H54 (cell line): ENCODE measurements at regions not wholly inside any gene's neighbourhood (a gene's known extent, or its start where the extent isn't known, plus 50 kb on each side); places are given as distances from the start of the nearest gene placed in this dataset.
A peak's percentile ranks its signal among the peaks of the same experiment; 100 is the strongest.

ENCODE experiments used
- DNase-seq: peaks from one replicate; pipeline ENCODE4 v3.0.0; 2011; ENCODE audit warnings: low spot score, mixed read lengths; ENCODE audit not compliant: insufficient read length
- FAIRE-seq: peaks from 3 replicates; lab custom pipeline; 2011; peaks lifted over from hg19 to GRCh38; lab: Jason Lieb, UNC
- POLR2A ChIP-seq: IDR thresholded peaks from 2 replicates; pipeline ENCODE4 v1.6.1; 2011; ENCODE audit warnings: low read depth, mild to moderate bottlenecking, low read length

GRCh38 chr3:105085506-105085905 is 281.2 kb upstream of the ALCAM start:
- FAIRE-seq (no peak), DNase-seq (no peak)
- no peak for TF ChIP-seq POLR2A

DNA sequence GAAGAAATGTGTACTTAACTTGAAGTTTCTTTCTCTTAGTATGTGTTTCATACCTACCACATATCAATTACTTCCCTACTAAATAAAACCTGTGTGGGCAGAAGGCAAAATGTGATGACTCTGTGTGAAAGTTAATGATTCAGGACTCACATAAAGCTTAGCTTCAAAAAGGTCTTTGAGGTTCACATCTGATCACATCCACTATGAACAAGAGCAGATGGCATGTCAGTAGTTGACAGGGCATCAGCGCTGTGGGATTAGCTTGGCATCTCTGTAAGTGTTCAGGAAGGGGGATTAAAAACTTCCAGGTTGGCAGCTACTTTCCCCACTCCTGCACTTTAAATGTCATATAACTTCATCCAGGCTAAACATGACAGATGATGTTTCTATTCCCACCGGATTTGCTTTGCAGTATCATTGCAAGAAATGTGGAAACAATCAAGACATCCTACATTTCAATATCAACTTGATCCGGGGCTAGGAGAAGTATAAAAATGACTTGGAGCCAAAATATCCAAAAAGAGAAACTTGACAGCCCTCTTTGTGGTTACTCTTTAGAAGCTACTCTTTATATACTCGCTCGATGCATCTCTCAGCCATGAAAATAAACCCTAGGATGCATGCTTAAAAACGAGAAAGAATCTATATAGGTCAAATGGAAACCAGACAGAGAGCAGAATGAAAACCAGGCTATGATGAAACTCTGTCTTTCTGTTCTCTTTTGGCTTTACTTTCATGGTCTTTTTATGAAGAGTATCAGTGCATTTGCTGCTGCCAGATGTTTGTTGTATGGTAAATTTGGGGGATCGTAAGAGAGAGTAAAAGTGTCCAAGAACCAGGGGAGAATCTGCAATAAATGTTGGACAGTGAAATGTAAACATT is 273.1 kb upstream of the ALCAM start:
- no peak for DNase-seq
- FAIRE-seq = no peak
- no peak for TF ChIP-seq POLR2A

DNA sequence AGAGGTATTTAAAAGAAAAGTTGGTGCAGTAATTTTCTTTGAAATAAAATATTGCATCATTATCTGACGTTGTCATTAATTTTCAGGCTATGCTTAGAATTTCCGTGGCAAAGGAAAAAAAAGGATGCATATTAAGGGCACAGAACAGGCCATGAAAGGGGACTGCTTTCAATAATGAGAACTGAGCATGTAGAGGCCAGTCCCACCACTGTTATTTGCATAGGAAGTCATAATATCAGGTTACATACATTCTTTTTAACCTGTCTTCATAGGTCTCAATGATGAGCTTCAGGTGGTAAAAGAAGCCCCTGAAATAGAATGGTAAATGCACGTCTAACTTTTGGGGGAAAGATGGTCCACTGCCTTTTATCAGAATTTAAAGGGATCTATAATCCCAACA is 272.1 kb upstream of the ALCAM start:
- DNase-seq (no peak), FAIRE-seq (no peak)
- no peak for TF ChIP-seq POLR2A

DNA sequence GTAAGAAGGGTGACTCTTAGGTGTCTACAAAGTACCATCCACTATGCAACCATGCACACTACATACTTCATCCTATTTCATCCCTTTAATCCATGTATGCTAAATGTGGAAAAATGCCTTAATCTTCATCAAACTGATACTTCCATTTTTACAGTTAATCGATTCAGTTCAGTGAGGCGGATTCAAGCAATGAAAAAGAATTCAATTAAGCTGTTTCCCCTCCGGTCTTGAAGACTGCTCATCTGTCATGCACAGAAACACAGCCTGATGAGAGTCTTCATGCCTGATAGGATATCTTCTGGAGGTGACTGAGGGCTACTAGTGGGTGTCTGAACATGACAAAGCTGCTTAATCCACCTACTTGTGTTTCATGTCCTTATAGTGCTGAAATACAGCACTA is 270.6 kb upstream of the ALCAM start:
- no peak for TF ChIP-seq POLR2A
- no peak for DNase-seq
- no peak for FAIRE-seq

DNA sequence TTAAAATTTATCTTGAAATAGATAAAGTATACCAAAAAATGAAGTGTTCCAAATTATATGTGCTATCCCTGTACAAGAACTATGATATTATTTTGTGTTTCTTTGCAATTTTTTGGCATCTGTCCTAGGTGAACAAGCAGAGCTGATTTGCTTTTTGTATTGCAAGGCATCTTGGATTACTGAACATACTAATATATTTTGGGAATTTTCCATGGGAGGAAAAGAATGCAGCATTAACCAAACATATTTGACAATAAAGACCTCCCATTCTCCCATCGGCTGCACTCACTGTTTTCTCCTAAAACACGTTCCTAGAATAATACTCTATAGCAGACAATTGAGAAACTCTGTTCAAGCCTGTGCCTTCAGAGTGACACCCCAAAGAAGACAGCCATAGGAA is 265.1 kb upstream of the ALCAM start:
- TF ChIP-seq POLR2A = no peak
- DNase-seq (no peak), FAIRE-seq (no peak)

DNA sequence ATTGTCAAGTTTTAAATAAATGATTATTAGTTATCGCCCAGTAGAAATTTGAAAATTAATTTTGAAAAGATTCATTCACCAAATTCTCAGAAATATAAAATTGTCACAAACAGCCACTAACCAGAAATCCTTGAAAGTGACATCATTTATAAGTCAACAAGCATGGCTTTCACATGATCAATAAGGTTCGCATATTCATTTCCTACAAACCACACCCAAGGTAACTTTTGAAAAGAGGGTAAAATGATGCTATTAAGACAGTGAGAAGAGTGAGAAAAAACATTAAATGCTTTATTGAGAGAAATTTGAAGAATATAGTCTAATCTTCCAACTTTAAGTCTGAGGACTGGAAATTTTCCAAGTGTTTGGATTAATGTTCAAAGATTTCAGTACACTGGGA is 263.6 kb upstream of the ALCAM start:
- DNase-seq (no peak), FAIRE-seq (no peak)
- TF ChIP-seq POLR2A = no peak

DNA sequence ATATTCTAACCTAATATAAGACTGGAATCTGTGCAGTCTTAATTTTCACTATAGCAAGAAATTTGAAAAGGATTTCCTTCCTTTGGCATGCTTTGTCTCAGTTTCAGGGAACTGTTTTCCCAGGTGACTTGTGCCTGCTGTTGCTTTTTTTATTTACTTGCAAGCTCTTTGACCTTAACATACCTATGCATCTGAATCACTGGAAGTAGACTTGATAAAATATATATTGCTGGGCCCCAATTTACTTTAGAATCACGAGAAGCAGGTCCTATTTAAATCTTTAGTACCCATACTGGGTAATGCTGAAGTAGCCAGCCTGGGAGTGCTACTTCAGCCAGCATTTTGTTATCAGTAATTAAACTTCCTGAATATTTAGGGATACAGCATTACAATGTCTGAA is 257.9 kb upstream of the ALCAM start:
- DNase-seq (no peak), FAIRE-seq (no peak)
- no peak for TF ChIP-seq POLR2A

- no peak for DNase-seq
- no peak for TF ChIP-seq POLR2A
- no peak for FAIRE-seq
Observed at GRCh38 chr3:105118905-105119304, 247.8 kb upstream of the ALCAM start.

- TF ChIP-seq POLR2A = no peak
- FAIRE-seq (no peak), DNase-seq (no peak)
Observed at GRCh38 chr3:105119801-105120340, 246.8 kb upstream of the ALCAM start.

GRCh38 chr3:105130911-105131310 is 235.8 kb upstream of the ALCAM start:
- TF ChIP-seq POLR2A = no peak
- no peak for FAIRE-seq

GRCh38 chr3:105137911-105138310 is 228.8 kb upstream of the ALCAM start:
- FAIRE-seq (peak; percentile 33), DNase-seq (no peak)
- TF ChIP-seq POLR2A = no peak

More at GRCh38 chr3:105130911-105131310, 235.8 kb upstream of the ALCAM start:
- no peak for DNase-seq

DNA sequence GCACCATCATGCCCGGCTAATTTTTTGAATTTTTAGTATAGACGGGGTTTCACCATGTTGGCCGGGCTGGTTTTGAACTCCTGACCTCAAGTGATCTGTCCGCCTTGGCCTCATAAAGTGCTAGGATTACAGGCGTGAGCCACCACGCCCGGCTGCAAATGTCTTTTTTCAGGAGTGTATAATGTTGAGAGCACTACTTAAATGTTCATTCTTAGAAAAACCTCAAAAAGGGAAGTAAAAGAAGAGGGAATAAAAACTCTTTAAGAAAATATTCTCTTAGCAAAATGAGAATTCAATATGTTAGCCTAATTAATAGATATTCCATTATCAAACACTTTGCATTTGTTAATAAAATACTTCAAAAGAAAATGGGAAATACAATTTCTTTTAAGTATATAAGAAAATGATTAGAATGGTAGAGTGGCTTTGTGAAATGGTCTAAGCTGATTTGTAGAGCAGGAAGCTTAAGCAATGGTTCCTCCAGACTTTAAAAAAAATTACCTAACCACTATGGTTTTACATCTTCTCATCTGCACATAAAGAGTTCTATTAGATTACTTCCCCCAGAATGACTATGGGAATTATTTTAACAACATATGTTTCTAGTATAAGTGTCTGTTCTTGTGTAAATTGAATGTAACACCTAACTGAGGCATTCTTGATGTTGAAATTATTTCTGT is 226.7 kb upstream of the ALCAM start:
- FAIRE-seq (no peak), DNase-seq (no peak)
- no peak for TF ChIP-seq POLR2A

DNA sequence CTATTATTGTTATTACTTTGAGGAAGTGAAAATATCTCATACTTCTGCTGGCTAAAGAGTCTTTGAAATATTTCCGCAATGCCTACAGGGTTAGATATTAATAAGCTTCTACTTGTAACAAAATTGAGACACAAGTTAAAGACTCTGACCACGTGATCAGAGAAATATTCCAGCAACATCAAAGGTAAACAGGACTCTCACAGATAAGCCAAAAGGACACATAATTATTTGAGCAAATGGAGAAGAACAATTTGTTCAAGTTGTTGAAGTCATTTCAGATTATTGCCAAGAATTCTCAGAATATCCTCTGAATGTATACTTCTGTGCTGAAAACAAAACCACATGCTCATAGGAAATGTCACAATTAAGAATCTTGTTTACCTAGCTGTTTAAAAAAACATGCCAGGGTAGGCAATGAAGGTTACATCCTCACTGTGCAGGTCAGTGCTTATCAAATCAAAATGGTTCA is 225.8 kb upstream of the ALCAM start:
- DNase-seq = no peak
- no peak for FAIRE-seq
- TF ChIP-seq POLR2A = no peak

GRCh38 chr3:105144837-105145236 is 221.9 kb upstream of the ALCAM start:
- no peak for TF ChIP-seq POLR2A
- no peak for FAIRE-seq
- DNase-seq = no peak
